H1 (cell line): ENCODE measurements at regions not wholly inside any gene's neighbourhood (a gene's known extent, or its start where the extent isn't known, plus 50 kb on each side); places are given as distances from the start of the nearest gene placed in this dataset.
A peak's percentile ranks its signal among the peaks of the same experiment; 100 is the strongest.

Experiments used
- CTCF ChIA-PET: fragments of 300-600 bp; sonication (Branson Sonifier 250); formaldehyde crosslinking; loops from one replicate; lab custom pipeline; 2021; ENCODE audit not compliant: partially characterized antibody; lab: Charles Lee
- POLR2A ChIA-PET: fragments of 300-600 bp; sonication (Branson Sonifier 250); formaldehyde crosslinking; loops from one replicate; lab custom pipeline; 2021; ENCODE audit warnings: inconsistent platforms; ENCODE audit not compliant: partially characterized antibody; lab: Charles Lee
- DNase-seq, 2 experiments: peaks; one replicate each; pipeline versions ENCODE4 v3.0.0 to v3.0.0-alpha.2; 2010 to 2022; ENCODE audit warnings: low spot score in 2 of 2, low read depth in 1 of 2, mixed read lengths in 1 of 2
- FAIRE-seq: peaks from 2 replicates; lab custom pipeline; 2011; peaks lifted over from hg19 to GRCh38; lab: Jason Lieb, UNC
- H2AFZ ChIP-seq: 2 replicates; pipeline ENCODE4 v1.8.1; 2012; ENCODE audit warnings: low read length, inconsistent platforms
- H2AK5ac ChIP-seq: 2 replicates; pipeline ENCODE4 v1.6.1; 2013; ENCODE audit warnings: low read depth, low read length
- H2BK120ac ChIP-seq: replicated peaks from 2 replicates; pipeline ENCODE3; 2013; ENCODE audit warnings: low read depth, low read length, inconsistent platforms
- H2BK12ac ChIP-seq: 2 replicates; pipeline ENCODE4 v1.6.1; 2013; ENCODE audit warnings: low read depth, low read length
- H2BK15ac ChIP-seq: 2 replicates; pipeline ENCODE4 v1.6.1; 2013; ENCODE audit warnings: low read length
- H2BK20ac ChIP-seq: 2 replicates; pipeline ENCODE4 v1.6.1; 2013; ENCODE audit warnings: low read length
- H2BK5ac ChIP-seq: 2 replicates; pipeline ENCODE4 v1.6.1; 2013; ENCODE audit warnings: low read depth, low read length
- H3K14ac ChIP-seq: 2 replicates; pipeline ENCODE4 v1.6.1; 2013; ENCODE audit warnings: inconsistent platforms; ENCODE audit not compliant: insufficient read length
- H3K18ac ChIP-seq: 2 replicates; pipeline ENCODE4 v1.6.1; 2013; ENCODE audit warnings: low read length; ENCODE audit errors: extremely low read depth
- H3K23ac ChIP-seq: 2 replicates; pipeline ENCODE4 v1.6.1; 2013; ENCODE audit warnings: inconsistent platforms; ENCODE audit not compliant: insufficient read length
- H3K23me2 ChIP-seq: 2 replicates; pipeline ENCODE4 v1.6.1; 2013; ENCODE audit warnings: low read depth, low read length
- H3K27ac ChIP-seq: 2 replicates; pipeline ENCODE4 v1.6.1; 2011; ENCODE audit warnings: low read depth, low read length, inconsistent platforms
- H3K27me3 ChIP-seq, 4 experiments: replicated peaks in 1 of 4; 1 replicate in 1 of 4; 2 replicates in 3 of 4; pipeline versions ENCODE4 v1.6.1 to v1.8.1; 2011 to 2013; ENCODE audit warnings: low read length in 3 of 4, mild to moderate bottlenecking in 3 of 4, inconsistent platforms in 2 of 4, mixed read lengths in 2 of 4, moderate library complexity in 1 of 4; ENCODE audit not compliant: control insufficient read depth in 3 of 4, insufficient read depth in 3 of 4; ENCODE audit errors: extremely low read depth in 1 of 4
- H3K36me3 ChIP-seq, 4 experiments: 2 replicates each; pipeline versions ENCODE4 v1.6.1 to v1.8.1; 2011 to 2013; ENCODE audit warnings: mild to moderate bottlenecking in 4 of 4, low read length in 3 of 4, moderate library complexity in 2 of 4, control low read depth in 1 of 4, inconsistent platforms in 1 of 4; ENCODE audit not compliant: insufficient read depth in 4 of 4, control insufficient read depth in 2 of 4
- H3K4ac ChIP-seq: replicated peaks from 2 replicates; pipeline ENCODE3; 2013; ENCODE audit warnings: low read length, low read depth, mixed read lengths, inconsistent platforms; ENCODE audit not compliant: insufficient read length
- H3K4me1 ChIP-seq, 4 experiments: replicated peaks in 1 of 4; 1 replicate in 1 of 4; 2 replicates in 3 of 4; pipeline versions ENCODE4 v1.6.1 to v1.8.1; 2011 to 2013; ENCODE audit warnings: low read length in 3 of 4, inconsistent platforms in 2 of 4, mixed read lengths in 1 of 4; ENCODE audit not compliant: insufficient read depth in 4 of 4, control insufficient read depth in 3 of 4
- H3K4me2 ChIP-seq, 2 experiments: 2 replicates each; pipeline versions ENCODE4 v1.6.1 to v1.8.1; 2011 to 2013; ENCODE audit warnings: low read depth in 2 of 2, low read length in 2 of 2, control low read depth in 1 of 2, inconsistent platforms in 1 of 2, mild to moderate bottlenecking in 1 of 2; ENCODE audit not compliant: insufficient read depth in 1 of 2
- H3K4me3 ChIP-seq, 4 experiments: fragments of 200-600, 300-600 bp in 1 of 4; sonication (generic), shearing (Covaris generic), sonication (Bioruptor Twin) in 1 of 4; 2 replicates each; pipeline versions ENCODE4 v1.5.1 to v1.8.1; 2011 to 2016; ENCODE audit warnings: low read length in 4 of 4, low read depth in 3 of 4, control low read depth in 2 of 4, inconsistent platforms in 2 of 4, mild to moderate bottlenecking in 2 of 4, mixed read lengths in 1 of 4, moderate library complexity in 1 of 4; ENCODE audit not compliant: insufficient read depth in 2 of 4; ENCODE audit errors: extremely low read depth in 1 of 4
- H3K56ac ChIP-seq: replicated peaks from 2 replicates; pipeline ENCODE3; 2013; ENCODE audit warnings: low read depth, mild to moderate bottlenecking, mixed read lengths, low read length, inconsistent platforms; ENCODE audit not compliant: insufficient read length
- H3K79me1 ChIP-seq: 2 replicates; pipeline ENCODE4 v1.6.1; 2013; ENCODE audit warnings: low read depth, low read length, control low read depth
- H3K79me2 ChIP-seq, 2 experiments: 2 replicates each; pipeline versions ENCODE4 v1.6.1 to v1.8.1; 2012 to 2013; ENCODE audit warnings: low read length in 2 of 2, mild to moderate bottlenecking in 2 of 2, inconsistent platforms in 1 of 2; ENCODE audit not compliant: insufficient read depth in 2 of 2, control insufficient read depth in 1 of 2
- H3K9ac ChIP-seq, 4 experiments: replicated peaks in 1 of 4; 1 replicate in 1 of 4; 2 replicates in 3 of 4; pipeline versions ENCODE4 v1.6.1 to v1.8.1; 2011 to 2013; ENCODE audit warnings: low read depth in 3 of 4, low read length in 3 of 4, control low read depth in 2 of 4, mild to moderate bottlenecking in 2 of 4, moderate library complexity in 2 of 4, inconsistent platforms in 1 of 4; ENCODE audit errors: extremely low read depth in 1 of 4
- H3K9me3 ChIP-seq, 2 experiments: 2 replicates each; pipeline versions ENCODE4 v1.6.1 to v1.8.1; 2012 to 2013; ENCODE audit warnings: mild to moderate bottlenecking in 2 of 2, moderate library complexity in 2 of 2, control low read depth in 1 of 2, inconsistent platforms in 1 of 2, low read depth in 1 of 2, low read length in 1 of 2, mixed read lengths in 1 of 2; ENCODE audit not compliant: insufficient read depth in 2 of 2
- H4K20me1 ChIP-seq, 2 experiments: replicated peaks in 1 of 2; 2 replicates each; pipeline versions ENCODE3 to v1.8.1; 2011 to 2013; ENCODE audit warnings: inconsistent platforms in 2 of 2, low read length in 2 of 2, mild to moderate bottlenecking in 1 of 2; ENCODE audit not compliant: insufficient read depth in 2 of 2, control insufficient read depth in 1 of 2
- H4K5ac ChIP-seq: 2 replicates; pipeline ENCODE4 v1.6.1; 2013; ENCODE audit warnings: low read length, low read depth, mixed read lengths, inconsistent platforms; ENCODE audit not compliant: insufficient read length
- H4K8ac ChIP-seq: 2 replicates; pipeline ENCODE4 v1.8.0; 2013; ENCODE audit warnings: mild to moderate bottlenecking, moderate library complexity, low read length, inconsistent platforms; ENCODE audit not compliant: insufficient read depth; ENCODE audit errors: extremely low read depth
- H4K91ac ChIP-seq: replicated peaks from 2 replicates; pipeline ENCODE3; 2013; ENCODE audit warnings: low read length, mixed read lengths, inconsistent platforms; ENCODE audit not compliant: insufficient read length
- BACH1 ChIP-seq: IDR thresholded peaks from 2 replicates; pipeline ENCODE4 v1.6.1; 2012; ENCODE audit warnings: low read length, improper control_type of control experiment
- BCL11A ChIP-seq, 2 experiments: IDR thresholded peaks; one replicate each; pipeline ENCODE4 v1.6.1; 2011; ENCODE audit warnings: low read depth in 2 of 2, low read length in 2 of 2, mild to moderate bottlenecking in 2 of 2
- BRCA1 ChIP-seq: IDR thresholded peaks from 2 replicates; pipeline ENCODE4 v1.6.1; 2012; ENCODE audit warnings: low read depth, low read length, improper control_type of control experiment
- CEBPB ChIP-seq: IDR thresholded peaks from 2 replicates; pipeline ENCODE4 v1.6.1; 2012; ENCODE audit warnings: low read depth, low read length
- CHD1 ChIP-seq: IDR thresholded peaks from 2 replicates; pipeline ENCODE4 v1.6.1; 2012; ENCODE audit warnings: low read depth, low read length, improper control_type of control experiment
- CTBP2 ChIP-seq: IDR thresholded peaks from 2 replicates; pipeline ENCODE4 v1.7.0; 2011; ENCODE audit warnings: borderline replicate concordance, mild to moderate bottlenecking, moderate library complexity, mixed read lengths, low read length; ENCODE audit not compliant: insufficient read depth, insufficient read length
- HDAC6 ChIP-seq: IDR thresholded peaks from one replicate; pipeline ENCODE4 v1.7.1; 2012; ENCODE audit warnings: low read depth, mild to moderate bottlenecking, inconsistent platforms, low read length, moderate library complexity
- RAD21 ChIP-seq, 2 experiments: IDR thresholded peaks in 1 of 2; conservative IDR thresholded peaks in 1 of 2; 2 replicates each; pipeline ENCODE4 v1.6.1; 2011; ENCODE audit warnings: low read depth in 2 of 2, low read length in 2 of 2, improper control_type of control experiment in 1 of 2, inconsistent platforms in 1 of 2, mild to moderate bottlenecking in 1 of 2, moderate library complexity in 1 of 2
- RBBP5 ChIP-seq: IDR thresholded peaks from 2 replicates; pipeline ENCODE4 v1.7.1; 2012; ENCODE audit warnings: low read depth, mild to moderate bottlenecking, inconsistent platforms, low read length, moderate library complexity, borderline replicate concordance
- SIRT6 ChIP-seq: IDR thresholded peaks from one replicate; pipeline ENCODE4 v1.7.1; 2012; ENCODE audit warnings: low read length, inconsistent platforms
- WGBS, 2 experiments: shearing (Covaris generic) in 1 of 2; methylation state at CpG; one replicate each; pipeline versions ENCODE4 v1.1.6 to v1.1.7; 2013 to 2015; ENCODE audit warnings: low lambda C conversion rate in 2 of 2, mixed read lengths in 2 of 2, inconsistent platforms in 1 of 2, low coverage in 1 of 2, missing lambda C conversion rate in 1 of 2; ENCODE audit not compliant: insufficient replicate concordance in 2 of 2, insufficient coverage in 1 of 2, insufficient read length in 1 of 2; ENCODE audit errors: extremely low coverage in 1 of 2, missing lambda C conversion rate in 1 of 2; 5-methylcytosine and 5-hydroxymethylcytosine counted together
- TF ChIP-seq, protein P1 (sequence below): IDR thresholded peaks from 2 replicates; pipeline ENCODE4 v1.6.1; 2012; ENCODE audit warnings: inconsistent platforms

DNA sequence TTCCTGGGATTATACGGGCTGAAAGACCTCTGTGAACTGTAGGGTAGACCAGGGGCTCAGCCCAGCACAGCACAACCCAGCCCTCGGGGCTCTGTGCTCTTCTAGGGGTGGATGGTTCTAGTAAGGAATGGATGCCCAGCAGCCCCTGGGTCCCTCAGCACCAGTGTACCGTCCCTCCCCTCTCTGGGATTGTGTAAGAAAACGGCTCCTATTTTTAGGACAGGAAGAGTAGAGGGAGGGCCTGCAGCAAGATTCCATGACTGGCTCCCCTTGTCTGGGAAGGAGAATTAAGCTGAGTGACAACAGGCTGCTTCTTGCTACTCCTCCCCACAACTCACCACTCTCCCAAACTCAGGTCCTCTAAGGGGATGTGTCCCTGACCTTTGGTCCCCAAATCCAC is 270.8 kb upstream of the TOPAZ1 start:
- Histone ChIP-seq H3K9ac (no peak overlapping the region), H3K4me3 (no peak overlapping the region), H2BK120ac (no peak overlapping the region), H4K20me1 (no peaks in the 10 kb centered on the region), H3K56ac (no peak overlapping the region), H3K4ac (no peak overlapping the region), H3K36me3 (no peaks in the 10 kb centered on the region), H3K27me3 (no peaks in the 10 kb centered on the region), H3K18ac (no peak overlapping the region), H4K91ac (no peak overlapping the region), H2AK5ac (0 out of 2 replicates have a peak overlapping the region, but pooled peaks have one; percentile 13), H2BK12ac (peak overlapping the region; percentile 84; the same call in 1 of the 2 replicates), H3K79me2 (no peaks in the 10 kb centered on the region), H3K27ac (no peak overlapping the region), H3K14ac (no peak overlapping the region), H3K79me1 (no peaks in the 10 kb centered on the region), H2AFZ (no peak overlapping the region), H2BK20ac (0 out of 2 replicates have a peak overlapping the region, but pooled peaks have one; percentile 55), H2BK15ac (no peak overlapping the region), H3K9me3 (peaks cover 4% of the 10 kb centered on the region in 2 experiments; a peak in 1 of 4 replicates), H4K8ac (no peak overlapping the region), H3K4me1 (peaks cover 8 to 29% (median 24%) of the 10 kb centered on the region in 4 experiments; a peak in 5 of 7 replicates), H3K23ac (no peak overlapping the region), H3K4me2 (no peak overlapping the region), H2BK5ac (no peak overlapping the region), H4K5ac (no peak overlapping the region), H3K23me2 (no peaks in the 10 kb centered on the region)
- CTCF ChIA-PET: no interaction called here
- DNase-seq (no peak), FAIRE-seq (peak; percentile 19)
- TF ChIP-seq RAD21 (IDR thresholded peaks at IDR 0.05 in 1 of 2, conservative IDR thresholded peaks at IDR 0.05 in 1 of 2; ENCODE audit: low read depth in 2 of 2, low read length in 2 of 2) (no peak), CHD1 (no peak), CTBP2 (no peak), BCL11A (IDR thresholded peaks at IDR 0.05; ENCODE audit: low read depth in 2 of 2, low read length in 2 of 2) (no peak), SIRT6 (no peak), CEBPB (no peak), RBBP5 (no peak), BRCA1 (no peak), HDAC6 (no peak), BACH1 (no peak)
- TF ChIP-seq, protein P1, sequence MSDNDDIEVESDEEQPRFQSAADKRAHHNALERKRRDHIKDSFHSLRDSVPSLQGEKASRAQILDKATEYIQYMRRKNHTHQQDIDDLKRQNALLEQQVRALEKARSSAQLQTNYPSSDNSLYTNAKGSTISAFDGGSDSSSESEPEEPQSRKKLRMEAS: no peak
- 83% methylated on average over 4 of the region's 4 CpGs; no CpG with 5 or more reads in 1 of the 2 experiments for WGBS, 2 experiments
- POLR2A ChIA-PET: no interaction called here
